Spleen (tissue), 7 donors: ENCODE measurements at regions not wholly inside any gene's neighbourhood (a gene's known extent, or its start where the extent isn't known, plus 50 kb on each side); places are given as distances from the start of the nearest gene placed in this dataset.

Experiments
- CTCF ChIP-seq, 11 experiments: fragments of 200-600 bp in 7 of 11; fragments of 450-650 bp in 4 of 11; sonication (generic) in 4 of 11; IDR thresholded peaks in 8 of 11; conservative IDR thresholded peaks in 3 of 11; 1 replicate in 7 of 11; 2 replicates in 4 of 11; pipeline versions ENCODE4 v1.4.0 to v1.8.0; 2016 to 2021; ENCODE audit warnings: antibody characterized with exemption in 11 of 11, inconsistent platforms in 4 of 11, mild to moderate bottlenecking in 1 of 11
- POLR2A ChIP-seq, 3 donors: fragments of 450-650 bp; IDR thresholded peaks; one replicate each; pipeline ENCODE4 v1.5.1; 2017; ENCODE audit warnings: antibody characterized with exemption in 3 of 3, mild to moderate bottlenecking in 1 of 3
- POLR2AphosphoS5 ChIP-seq, 3 donors: sonication (generic); formaldehyde crosslinking; IDR thresholded peaks; one replicate each; pipeline ENCODE4 v1.5.1; 2017; ENCODE audit warnings: antibody characterized with exemption in 3 of 3
- donor health status: DM: no; HTN: no; CAD: no; lungs with moderate emphysema.
- donor health status: DM: no; HTN: no; CAD: no.
- donor health status: DM: no; HTN: no; CAD: no.

- TF ChIP-seq POLR2AphosphoS5 (IDR thresholded peaks at IDR 0.05): no peak
- no peak for TF ChIP-seq CTCF (IDR thresholded peaks at IDR 0.05 in 8 of 11, conservative IDR thresholded peaks at IDR 0.05 in 3 of 11)
- no peak for TF ChIP-seq POLR2A (IDR thresholded peaks at IDR 0.05)
Observed at GRCh38 chr3:40645883-40646282, 121.1 kb downstream of the ZNF621 start.
